Muscle layer of duodenum (tissue), 2 donors: ENCODE measurements at regions not wholly inside any gene's neighbourhood (a gene's known extent, or its start where the extent isn't known, plus 50 kb on each side); places are given as distances from the start of the nearest gene placed in this dataset.
"Not testable (repeated sequence)": the region's sequence is repeated elsewhere in the genome, so short reads cannot be mapped to it uniquely, and the experiment has no call there.

Experiments
- H3K27ac ChIP-seq: one replicate; pipeline ENCODE4 v1.7.0; 2013; ENCODE audit warnings: mild to moderate bottlenecking, low read length
- H3K27me3 ChIP-seq: one replicate; pipeline ENCODE4 v1.7.0; 2013; ENCODE audit warnings: low read depth, mild to moderate bottlenecking, control low read depth, low read length
- H3K36me3 ChIP-seq, 2 donors: one replicate each; pipeline ENCODE4 v1.7.0; 2013; ENCODE audit warnings: low read length in 2 of 2, control low read depth in 1 of 2, mild to moderate bottlenecking in 1 of 2; ENCODE audit not compliant: insufficient read depth in 2 of 2, control insufficient read depth in 1 of 2
- H3K4me1 ChIP-seq, 2 donors: one replicate each; pipeline ENCODE4 v1.7.0; 2013; ENCODE audit warnings: low read length in 2 of 2, mild to moderate bottlenecking in 2 of 2, control low read depth in 1 of 2, moderate library complexity in 1 of 2; ENCODE audit not compliant: insufficient read depth in 2 of 2, control insufficient read depth in 1 of 2
- H3K4me3 ChIP-seq, 2 donors: one replicate each; pipeline ENCODE4 v1.7.0; 2013; ENCODE audit warnings: low read length in 2 of 2, low read depth in 1 of 2, mild to moderate bottlenecking in 1 of 2
- H3K9me3 ChIP-seq, 2 donors: one replicate each; pipeline ENCODE4 v1.7.0; 2013; ENCODE audit warnings: low read length in 2 of 2, control low read depth in 1 of 2, mild to moderate bottlenecking in 1 of 2; ENCODE audit not compliant: control insufficient read depth in 1 of 2
- donor health status: healthy.

DNA sequence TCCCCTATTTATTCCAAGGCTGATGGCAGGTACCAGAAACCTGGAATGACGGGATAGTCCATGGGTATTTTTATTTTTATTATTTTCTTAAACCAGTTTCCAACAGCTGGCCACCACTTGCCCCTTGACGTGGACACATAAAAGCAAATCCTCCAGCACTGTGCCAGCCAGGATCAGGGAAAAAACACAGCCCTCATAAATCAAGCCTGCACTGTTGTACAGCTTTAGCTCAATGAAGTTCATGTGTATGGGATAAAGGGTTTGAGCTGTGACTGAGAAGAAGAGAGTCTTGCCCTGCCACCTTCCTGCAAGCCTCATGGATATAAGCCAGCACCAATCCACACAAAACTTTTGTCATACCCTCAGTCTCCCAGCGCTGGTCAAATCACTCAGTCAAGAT is 303.8 kb upstream of the SPAG17 start:
- no peak overlapping the region for H3K27ac ChIP-seq
- no peaks in the 10 kb centered on the region for H3K4me1 ChIP-seq

DNA sequence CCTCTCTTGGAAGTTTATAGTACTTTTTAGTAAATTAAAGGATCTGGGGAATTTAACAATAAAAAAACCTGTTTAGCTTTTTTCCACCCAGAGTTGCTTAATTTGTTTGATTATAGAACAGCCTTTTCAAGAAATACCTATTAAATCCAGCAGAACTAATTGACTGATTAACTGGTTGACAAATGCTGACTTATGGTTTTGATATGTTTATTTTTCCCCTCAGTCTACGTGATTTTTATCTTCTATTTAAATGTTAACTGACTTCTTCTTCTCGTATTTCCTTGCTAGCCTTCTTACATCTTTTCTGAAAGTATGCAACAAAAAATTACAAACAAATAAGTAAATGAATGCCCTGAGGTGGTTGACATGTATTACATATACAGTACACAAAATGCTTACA is 302.9 kb upstream of the SPAG17 start:
- Histone ChIP-seq H3K27me3 (no peaks in the 10 kb centered on the region), H3K4me3 (no peak overlapping the region), H3K36me3 (no peaks in the 10 kb centered on the region), H3K27ac (no peak overlapping the region), H3K9me3 (no peaks in the 10 kb centered on the region), H3K4me1 (no peaks in the 10 kb centered on the region)

More for the DNA sequence above, 303.8 kb upstream of the SPAG17 start:
- Histone ChIP-seq H3K4me3 (no peak overlapping the region), H3K27me3 (no peaks in the 10 kb centered on the region), H3K36me3 (no peaks in the 10 kb centered on the region), H3K9me3 (no peaks in the 10 kb centered on the region)

DNA sequence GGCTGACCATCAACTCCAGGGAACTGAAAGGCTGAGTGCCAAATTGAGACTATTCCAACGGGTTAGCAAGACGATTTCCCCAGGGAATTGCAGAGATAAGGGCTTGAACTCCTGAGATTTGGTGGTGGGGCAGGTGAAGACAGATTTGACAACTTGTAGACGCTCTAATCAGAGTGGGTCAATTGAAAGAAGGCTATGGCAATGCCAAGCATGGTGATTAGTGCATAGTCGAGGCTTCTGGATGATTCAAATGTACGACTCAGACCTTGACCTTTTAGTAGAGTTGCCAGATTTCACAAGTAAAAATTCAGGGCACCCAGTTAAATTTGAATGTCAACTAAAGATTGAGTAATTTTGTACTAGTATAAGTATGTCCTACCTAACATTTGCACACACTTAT is 302.1 kb upstream of the SPAG17 start:
- no peaks in the 10 kb centered on the region for H3K36me3 ChIP-seq
- no peaks in the 10 kb centered on the region for H3K9me3 ChIP-seq
- no peaks in the 10 kb centered on the region for H3K27me3 ChIP-seq
- no peaks in the 10 kb centered on the region for H3K4me1 ChIP-seq
- H3K27ac ChIP-seq = no peak overlapping the region
- H3K4me3 ChIP-seq = no peak overlapping the region

DNA sequence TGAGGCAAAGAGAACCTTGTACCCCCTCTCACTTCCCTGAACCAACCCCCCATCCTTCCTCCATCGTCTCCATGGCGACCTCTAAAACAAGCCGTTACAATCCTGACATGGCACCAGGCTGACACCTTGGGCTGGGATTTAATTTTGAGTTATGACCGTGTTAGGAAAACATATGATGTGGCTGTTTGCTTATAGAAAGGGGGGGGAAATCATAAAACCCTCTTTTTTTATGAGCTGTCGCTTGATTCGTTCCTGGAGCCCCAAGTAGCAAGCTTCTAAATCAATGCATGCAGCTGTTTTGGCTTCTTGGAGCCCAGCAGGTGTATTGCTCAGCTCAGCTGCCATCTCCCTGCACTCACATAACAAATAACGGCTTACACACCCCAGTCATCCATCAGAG is 301.2 kb upstream of the SPAG17 start:
- Histone ChIP-seq H3K9me3 (no peaks in the 10 kb centered on the region), H3K27ac (no peak overlapping the region), H3K27me3 (no peaks in the 10 kb centered on the region)

DNA sequence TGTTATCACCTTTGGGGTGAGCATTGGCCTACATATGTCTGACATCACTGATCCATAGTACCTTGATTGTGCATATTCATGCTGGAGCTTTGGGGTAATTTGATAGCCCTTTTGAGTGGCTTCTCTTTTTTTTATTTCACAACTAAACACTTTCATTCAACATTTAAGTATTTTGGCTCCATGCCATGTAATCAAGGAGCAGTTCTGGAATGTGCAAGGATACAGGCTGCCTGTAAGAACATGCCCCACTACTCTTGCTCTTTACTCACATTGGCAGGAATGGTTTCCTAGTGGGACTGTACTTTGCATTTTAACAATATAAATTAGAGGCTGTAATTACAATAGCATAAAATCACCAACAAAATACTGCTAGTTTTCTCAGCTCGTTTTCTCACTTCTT is 300.7 kb upstream of the SPAG17 start:
- H3K4me1 ChIP-seq = no peaks in the 10 kb centered on the region
- H3K4me3 ChIP-seq = no peak overlapping the region
- H3K27me3 ChIP-seq = no peaks in the 10 kb centered on the region
- H3K36me3 ChIP-seq = no peaks in the 10 kb centered on the region
- no peaks in the 10 kb centered on the region for H3K9me3 ChIP-seq
- no peak overlapping the region for H3K27ac ChIP-seq

More for the DNA sequence above, 301.2 kb upstream of the SPAG17 start:
- Histone ChIP-seq H3K4me3 (no peak overlapping the region), H3K4me1 (no peaks in the 10 kb centered on the region), H3K36me3 (no peaks in the 10 kb centered on the region)

DNA sequence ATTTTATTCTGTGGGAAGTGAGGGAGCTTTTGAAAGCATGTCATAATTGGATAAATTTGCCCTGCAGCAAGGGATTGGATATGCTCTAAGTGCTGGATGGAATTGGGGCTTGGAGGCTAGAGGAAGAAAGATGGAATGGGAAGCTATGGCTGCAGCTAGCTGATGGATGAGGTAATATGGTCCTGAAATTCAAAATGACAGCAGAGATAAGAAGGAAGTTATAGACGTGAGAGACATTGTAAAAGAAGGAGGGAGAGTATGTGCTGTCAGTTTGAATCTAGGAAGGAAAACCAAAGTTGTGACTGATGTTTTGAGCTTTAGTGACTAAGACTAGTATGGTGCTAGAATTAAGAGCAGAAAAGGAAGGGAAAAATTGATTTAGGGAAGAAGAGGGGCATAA is 299.9 kb upstream of the SPAG17 start:
- H3K9me3 ChIP-seq = no peaks in the 10 kb centered on the region
- H3K36me3 ChIP-seq = no peaks in the 10 kb centered on the region
- no peaks in the 10 kb centered on the region for H3K4me1 ChIP-seq
- no peaks in the 10 kb centered on the region for H3K27me3 ChIP-seq
- no peak overlapping the region for H3K27ac ChIP-seq
- H3K4me3 ChIP-seq = no peak overlapping the region

DNA sequence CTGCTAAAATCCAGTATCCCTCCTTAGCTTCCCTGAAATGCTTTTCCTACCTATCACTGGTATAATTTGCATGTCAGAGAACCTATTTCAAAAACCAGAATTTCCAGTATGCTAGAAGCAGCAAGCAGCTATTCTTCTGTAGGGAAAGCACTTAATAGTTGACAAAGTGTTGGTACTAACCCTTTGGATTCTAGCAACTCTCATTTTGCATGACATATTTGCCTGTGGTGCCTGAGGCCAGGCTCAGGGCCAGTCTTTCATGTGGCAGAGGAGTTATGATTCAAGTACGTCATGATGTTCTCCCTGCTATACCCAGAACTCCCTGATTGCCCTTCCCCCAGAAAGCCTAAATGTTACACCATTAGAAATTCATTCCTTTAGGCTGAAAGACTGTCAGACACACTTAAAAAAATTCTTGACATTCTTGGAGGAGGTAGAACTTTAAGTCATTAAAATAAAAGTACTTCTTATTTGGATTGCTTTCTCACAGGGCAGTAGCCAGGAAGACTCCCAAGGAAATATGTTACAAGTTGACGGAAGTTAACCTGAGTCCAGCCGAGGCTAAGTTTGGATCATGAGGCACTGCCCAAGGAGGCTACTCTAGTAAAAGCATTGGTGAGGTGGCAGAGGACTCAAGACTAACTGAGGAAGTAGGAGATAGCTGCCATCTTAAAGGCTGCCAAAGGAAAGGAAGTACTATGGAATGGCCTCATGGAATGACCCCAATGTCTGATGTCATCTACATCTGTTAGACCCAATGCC is 298.4 kb upstream of the SPAG17 start:
- no peaks in the 10 kb centered on the region for H3K4me1 ChIP-seq
- H3K27me3 ChIP-seq = no peaks in the 10 kb centered on the region
- no peak overlapping the region for H3K4me3 ChIP-seq
- no peak overlapping the region for H3K27ac ChIP-seq
- no peaks in the 10 kb centered on the region for H3K9me3 ChIP-seq
- no peaks in the 10 kb centered on the region for H3K36me3 ChIP-seq

DNA sequence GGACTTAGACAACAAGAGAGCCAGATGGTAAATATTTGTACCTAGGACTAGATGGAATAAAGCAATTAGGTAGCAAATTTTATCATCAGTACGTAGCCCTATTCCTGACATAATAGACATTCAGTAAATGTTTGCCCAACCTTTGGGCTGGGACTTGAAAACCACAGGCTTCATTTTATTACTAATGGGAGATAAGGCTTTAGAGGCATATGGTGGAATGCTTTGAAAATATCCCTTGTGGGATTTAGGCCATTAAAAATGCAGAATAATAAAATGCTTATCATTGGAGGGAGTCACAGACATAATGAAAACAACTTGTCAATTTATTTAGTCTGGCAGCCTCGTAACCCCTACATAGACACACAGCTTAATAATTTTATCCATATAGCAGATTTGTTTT is 296.1 kb upstream of the SPAG17 start:
- Histone ChIP-seq H3K9me3 (no peaks in the 10 kb centered on the region), H3K4me1 (no peaks in the 10 kb centered on the region), H3K36me3 (no peaks in the 10 kb centered on the region), H3K4me3 (no peak overlapping the region), H3K27ac (no peak overlapping the region), H3K27me3 (no peaks in the 10 kb centered on the region)

DNA sequence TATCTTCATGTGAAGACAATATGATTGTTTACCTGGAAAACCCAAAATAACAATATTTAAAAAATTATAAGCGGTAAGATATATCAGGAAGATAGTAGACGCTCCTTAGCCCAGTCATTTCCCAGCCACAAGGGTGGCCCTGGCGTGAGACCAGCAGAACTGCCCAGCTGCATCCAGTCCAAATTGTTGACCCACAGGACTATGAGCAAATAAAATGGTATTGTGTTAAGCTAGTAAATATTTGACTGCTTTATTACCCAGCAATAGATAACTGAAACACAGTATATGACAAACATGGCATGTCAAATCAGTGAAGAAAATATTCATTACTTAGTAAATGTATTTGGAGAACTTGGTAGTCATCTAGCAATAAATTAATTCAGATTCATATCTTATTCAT is 294.3 kb upstream of the SPAG17 start:
- no peaks in the 10 kb centered on the region for H3K4me1 ChIP-seq
- no peaks in the 10 kb centered on the region for H3K9me3 ChIP-seq
- H3K4me3 ChIP-seq = no peak overlapping the region
- H3K27ac ChIP-seq = no peak overlapping the region
- H3K36me3 ChIP-seq = no peaks in the 10 kb centered on the region
- H3K27me3 ChIP-seq = no peaks in the 10 kb centered on the region

DNA sequence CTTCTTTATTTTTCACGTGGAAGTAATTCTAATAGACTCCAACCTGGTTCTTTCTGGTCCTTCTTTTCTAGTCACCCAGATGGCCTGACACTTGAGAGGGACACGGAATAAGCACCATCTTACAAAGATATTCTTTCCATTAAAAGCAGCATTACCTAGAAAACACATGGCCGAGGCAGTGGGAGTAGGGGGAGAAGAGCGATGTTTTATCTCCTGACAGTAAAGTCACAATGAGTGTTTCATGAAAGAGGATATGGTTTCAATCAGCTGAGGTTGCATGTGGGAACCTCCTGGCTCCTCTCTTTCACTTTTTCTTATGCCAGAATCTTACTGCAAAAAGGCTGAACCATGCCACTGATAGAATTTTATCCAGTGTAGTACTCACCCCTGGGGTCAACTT is 288.8 kb upstream of the SPAG17 start:
- Histone ChIP-seq H3K4me1 (no peaks in the 10 kb centered on the region), H3K4me3 (no peak overlapping the region), H3K27ac (no peak overlapping the region)

DNA sequence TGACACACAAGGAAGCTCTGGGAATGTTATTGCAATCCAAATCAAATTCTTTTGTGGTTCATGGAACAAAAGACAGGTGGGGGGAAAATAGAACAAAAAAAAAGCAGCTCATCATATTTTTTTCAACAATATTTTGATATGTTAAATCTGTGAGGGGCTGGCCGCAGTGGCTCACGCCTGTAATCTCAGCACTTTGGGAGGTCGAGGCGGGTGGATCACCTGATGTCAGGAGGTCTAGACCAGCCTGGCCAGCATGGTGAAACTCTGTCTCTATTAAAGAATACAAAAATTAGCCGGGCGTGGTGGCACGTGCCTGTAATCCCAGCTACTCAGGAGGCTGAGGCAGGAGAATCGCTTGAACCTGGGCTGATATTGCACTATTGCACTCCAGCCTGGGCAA is 279.4 kb upstream of the SPAG17 start:
- H3K4me1 ChIP-seq, H3K36me3 ChIP-seq: not testable (repeated sequence)

More for the DNA sequence above, 288.8 kb upstream of the SPAG17 start:
- Histone ChIP-seq H3K9me3 (no peaks in the 10 kb centered on the region), H3K27me3 (no peaks in the 10 kb centered on the region), H3K36me3 (no peaks in the 10 kb centered on the region)

DNA sequence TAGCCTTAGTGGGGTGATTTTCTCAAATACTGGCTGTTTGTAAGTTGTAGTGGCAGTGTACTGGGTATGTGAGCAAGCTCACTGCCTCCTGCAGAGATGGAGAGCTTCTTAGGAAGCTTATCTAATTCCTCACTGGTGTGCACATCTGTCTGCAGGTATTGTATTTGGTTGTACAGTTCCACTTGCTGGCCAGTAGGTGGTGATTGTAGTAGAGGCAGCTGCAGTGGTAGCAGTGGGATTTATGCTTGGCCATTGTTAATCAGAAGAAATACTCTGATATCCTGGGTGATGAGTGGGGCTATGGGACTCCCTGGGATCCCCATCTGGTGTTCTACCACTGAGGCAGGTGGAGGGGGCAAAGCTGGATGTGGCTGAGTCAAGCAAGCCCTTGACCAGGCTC is 276.1 kb upstream of the SPAG17 start:
- no peaks in the 10 kb centered on the region for H3K27me3 ChIP-seq
- H3K27ac ChIP-seq = no peak overlapping the region
- H3K4me3 ChIP-seq = peak overlapping the region in 1 of 2 donors; percentile 1
- no peaks in the 10 kb centered on the region for H3K36me3 ChIP-seq
- peaks cover 5 to 20% of the 10 kb centered on the region in 2 donors for H3K9me3 ChIP-seq
- no peaks in the 10 kb centered on the region for H3K4me1 ChIP-seq

More for the DNA sequence above, 279.4 kb upstream of the SPAG17 start:
- H3K27me3 ChIP-seq, H3K27ac ChIP-seq, H3K4me3 ChIP-seq: not testable (repeated sequence)
- H3K9me3 ChIP-seq = peaks cover 5 to 17% of the 10 kb centered on the region in 2 donors
